ENCODE measurements at regions not wholly inside any gene's neighbourhood (a gene's known extent, or its start where the extent isn't known, plus 50 kb on each side); places are given as distances from the start of the nearest gene placed in this dataset.
A peak's percentile ranks its signal among the peaks of the same experiment; 100 is the strongest.

DNA sequence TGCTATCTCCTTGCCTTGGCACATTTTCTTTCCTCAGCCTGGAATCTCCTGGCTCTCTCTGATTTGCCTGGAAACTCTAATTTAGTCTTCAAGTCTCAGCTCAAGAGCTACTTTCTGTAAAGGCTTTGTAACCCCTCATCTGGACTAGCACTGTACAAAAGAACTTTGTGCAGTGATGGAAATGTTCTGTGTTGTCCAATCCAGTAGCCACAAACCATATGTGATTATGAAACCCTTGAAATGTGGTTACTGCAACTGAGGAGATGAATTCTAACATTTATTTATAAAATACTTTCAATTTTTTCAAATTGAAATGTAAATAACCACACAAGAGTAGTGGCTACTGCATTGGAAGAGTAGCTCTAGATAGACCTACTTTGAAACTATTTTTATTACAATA is 66.6 kb upstream of the HS3ST1 start:
- Histone ChIP-seq H3K9me3 (ENCODE audit: control insufficient read depth, low read length) (no peaks in the 10 kb centered on the region), H3K27ac (ENCODE audit: low read depth, low read length, severe bottlenecking) (no peak overlapping the region), H3K4me1 (ENCODE audit: control insufficient read depth, insufficient read depth, low read length, poor library complexity, severe bottlenecking) (peaks cover 6% of the 10 kb centered on the region), H3K4me3 (ENCODE audit: extremely low read depth, insufficient read depth, low read length, poor library complexity, severe bottlenecking) (no peak overlapping the region), H3K36me3 (ENCODE audit: control insufficient read depth, insufficient read depth, low read length) (no peaks in the 10 kb centered on the region)

DNA sequence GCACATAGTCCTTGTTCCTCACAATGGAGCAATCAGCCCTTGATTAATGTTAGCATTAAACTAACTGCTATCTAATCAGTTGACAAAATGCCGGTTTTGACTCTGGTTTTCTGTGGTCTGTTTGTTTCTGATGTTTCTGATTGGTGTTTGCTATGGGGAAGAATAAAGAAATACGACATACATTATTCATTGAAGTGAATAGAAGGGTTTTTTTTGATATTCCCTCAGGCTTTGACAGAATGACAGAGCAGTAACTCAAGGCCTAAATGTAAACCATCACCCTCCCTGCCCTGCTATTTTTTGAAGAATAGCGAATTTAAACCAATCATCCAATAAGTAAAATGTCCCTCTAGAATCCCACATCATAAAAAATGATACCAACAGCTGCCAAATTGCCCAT is 65.5 kb upstream of the HS3ST1 start:
- H3K4me3 ChIP-seq (ENCODE audit: extremely low read depth, insufficient read depth, low read length, poor library complexity, severe bottlenecking) = no peak overlapping the region
- WGBS, 2 experiments (ENCODE audit: insufficient coverage in 2 of 2) = 67% methylated on average over 1 of the region's 3 CpGs; no CpG with 5 or more reads in 1 of the 2 experiments
- H3K9me3 ChIP-seq (ENCODE audit: control insufficient read depth, low read length) = no peaks in the 10 kb centered on the region
- H3K27ac ChIP-seq (ENCODE audit: low read depth, low read length, severe bottlenecking) = no peak overlapping the region
- H3K4me1 ChIP-seq (ENCODE audit: control insufficient read depth, insufficient read depth, low read length, poor library complexity, severe bottlenecking) = peaks cover 6% of the 10 kb centered on the region
- H3K36me3 ChIP-seq (ENCODE audit: control insufficient read depth, insufficient read depth, low read length) = no peaks in the 10 kb centered on the region

DNA sequence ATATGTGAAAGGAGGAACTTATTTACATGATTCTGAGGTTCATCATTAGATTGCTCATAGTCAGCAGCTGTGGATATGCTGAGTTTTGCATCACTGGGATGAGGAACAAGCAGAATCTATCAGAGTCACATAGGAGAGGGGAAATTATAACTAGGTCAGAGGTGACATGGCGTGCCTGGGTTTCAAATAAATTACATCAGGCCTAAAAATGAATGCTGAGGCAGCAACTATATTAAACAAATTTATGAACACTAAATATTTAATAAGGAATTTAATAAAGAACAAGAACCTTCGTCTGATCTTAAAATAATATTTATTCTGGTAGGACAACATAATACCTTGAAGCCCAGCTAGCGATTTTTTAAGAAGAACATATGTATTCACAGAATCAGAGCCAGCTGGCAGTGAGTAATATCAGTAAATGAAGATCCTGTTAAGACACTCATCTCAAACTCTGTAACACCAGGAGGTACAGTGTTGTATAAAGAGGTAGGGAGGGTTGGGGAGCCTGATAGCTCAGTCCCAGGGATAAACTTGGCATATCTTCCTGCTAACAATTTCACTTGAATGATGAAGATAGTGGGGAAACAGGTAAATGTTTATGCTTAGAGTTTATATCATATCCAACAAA is 60.9 kb upstream of the HS3ST1 start:
- H3K27ac ChIP-seq (ENCODE audit: low read depth, low read length, severe bottlenecking) = no peak overlapping the region
- no peaks in the 10 kb centered on the region for H3K4me1 ChIP-seq (ENCODE audit: control insufficient read depth, insufficient read depth, low read length, poor library complexity, severe bottlenecking)
- no peaks in the 10 kb centered on the region for H3K9me3 ChIP-seq (ENCODE audit: control insufficient read depth, low read length)
- no peak overlapping the region for H3K4me3 ChIP-seq (ENCODE audit: extremely low read depth, insufficient read depth, low read length, poor library complexity, severe bottlenecking)
- WGBS, 2 experiments (ENCODE audit: insufficient coverage in 2 of 2) = no CpG with 5 or more reads among the region's 3 CpGs
- H3K36me3 ChIP-seq (ENCODE audit: control insufficient read depth, insufficient read depth, low read length) = no peaks in the 10 kb centered on the region

DNA sequence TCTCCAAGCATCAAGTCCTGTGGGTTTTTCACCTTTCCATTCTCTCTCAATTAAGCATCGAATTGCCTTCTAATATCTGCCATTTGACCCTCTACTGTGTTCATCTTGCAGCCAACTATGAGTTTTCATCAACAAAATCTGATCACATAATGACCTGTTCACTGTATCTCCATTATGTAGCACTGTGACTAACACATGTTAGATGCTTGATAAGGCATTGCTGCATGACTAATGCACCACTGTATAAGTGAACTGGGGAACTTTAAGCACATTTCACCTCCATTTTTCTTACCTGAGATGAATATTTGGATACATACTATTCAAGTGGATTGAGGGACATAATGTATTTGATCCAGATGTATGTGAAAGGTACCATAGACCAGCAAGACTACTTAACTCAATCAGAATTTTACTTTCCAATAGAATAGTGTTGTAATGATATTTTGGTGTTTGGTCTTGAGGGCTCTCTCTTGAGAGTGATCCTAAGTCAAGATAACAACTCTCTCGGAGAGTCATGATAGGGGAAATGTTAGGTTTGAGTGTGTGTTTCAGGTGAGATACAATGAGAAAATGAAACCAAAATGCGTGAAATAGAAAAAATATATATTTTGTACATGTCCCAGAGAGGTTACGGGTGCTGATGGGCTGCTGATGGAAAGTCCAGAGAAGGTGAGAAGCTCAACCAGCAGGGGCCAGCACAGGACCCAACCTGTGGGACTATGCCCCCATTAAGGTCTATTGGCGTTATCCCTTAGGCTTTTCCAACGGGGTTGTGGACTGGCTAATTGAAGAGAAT is 60.2 kb upstream of the HS3ST1 start:
- no peaks in the 10 kb centered on the region for H3K36me3 ChIP-seq (ENCODE audit: control insufficient read depth, insufficient read depth, low read length)

DNA sequence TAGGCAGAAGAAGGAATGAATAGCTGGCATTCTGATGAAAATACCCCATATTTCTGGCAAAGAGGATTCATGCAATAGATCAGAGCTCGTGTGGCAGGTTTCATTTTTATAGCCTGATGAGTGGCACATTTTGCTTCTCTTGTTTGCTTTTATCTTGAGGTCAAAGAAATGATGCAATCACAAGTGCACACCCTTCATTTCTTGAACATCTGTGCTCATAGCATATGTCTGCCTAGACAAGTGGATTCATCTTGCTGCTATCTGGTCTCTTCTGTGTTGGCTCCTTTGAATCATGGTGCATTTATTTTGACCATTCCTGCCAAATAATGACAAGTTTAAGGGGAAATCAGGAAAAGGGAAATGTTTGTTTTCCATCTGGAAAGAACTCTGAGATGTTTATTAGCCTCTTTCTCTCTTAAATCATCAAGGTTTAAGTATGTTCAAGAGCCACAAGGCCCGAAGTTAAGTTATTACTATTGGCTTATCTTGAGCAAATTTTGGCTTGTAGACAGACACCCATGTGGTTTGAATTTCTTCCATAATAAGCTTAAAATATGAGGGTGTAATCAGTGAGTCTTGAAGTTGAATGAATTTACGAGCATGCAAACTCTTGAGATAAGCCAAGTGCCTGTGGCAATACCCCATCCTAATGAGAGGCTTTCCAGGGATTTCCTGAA is 59.3 kb upstream of the HS3ST1 start:
- no peak overlapping the region for H3K27ac ChIP-seq (ENCODE audit: low read depth, low read length, severe bottlenecking)
- no peak overlapping the region for H3K4me3 ChIP-seq (ENCODE audit: extremely low read depth, insufficient read depth, low read length, poor library complexity, severe bottlenecking)
- no peaks in the 10 kb centered on the region for H3K4me1 ChIP-seq (ENCODE audit: control insufficient read depth, insufficient read depth, low read length, poor library complexity, severe bottlenecking)
- no peaks in the 10 kb centered on the region for H3K36me3 ChIP-seq (ENCODE audit: control insufficient read depth, insufficient read depth, low read length)
- no peaks in the 10 kb centered on the region for H3K9me3 ChIP-seq (ENCODE audit: control insufficient read depth, low read length)
- WGBS, 2 experiments (ENCODE audit: insufficient coverage in 2 of 2) = 85 to 86% methylated on average over 1 to 2 of the region's 3 CpGs

More for the DNA sequence above, 60.2 kb upstream of the HS3ST1 start:
- H3K27ac ChIP-seq (ENCODE audit: low read depth, low read length, severe bottlenecking) = no peak overlapping the region
- 85 to 89% methylated on average over 5 to 6 of the region's 6 CpGs for WGBS, 2 experiments (ENCODE audit: insufficient coverage in 2 of 2)
- no peak overlapping the region for H3K4me3 ChIP-seq (ENCODE audit: extremely low read depth, insufficient read depth, low read length, poor library complexity, severe bottlenecking)
- H3K9me3 ChIP-seq (ENCODE audit: control insufficient read depth, low read length) = no peaks in the 10 kb centered on the region
- no peaks in the 10 kb centered on the region for H3K4me1 ChIP-seq (ENCODE audit: control insufficient read depth, insufficient read depth, low read length, poor library complexity, severe bottlenecking)

DNA sequence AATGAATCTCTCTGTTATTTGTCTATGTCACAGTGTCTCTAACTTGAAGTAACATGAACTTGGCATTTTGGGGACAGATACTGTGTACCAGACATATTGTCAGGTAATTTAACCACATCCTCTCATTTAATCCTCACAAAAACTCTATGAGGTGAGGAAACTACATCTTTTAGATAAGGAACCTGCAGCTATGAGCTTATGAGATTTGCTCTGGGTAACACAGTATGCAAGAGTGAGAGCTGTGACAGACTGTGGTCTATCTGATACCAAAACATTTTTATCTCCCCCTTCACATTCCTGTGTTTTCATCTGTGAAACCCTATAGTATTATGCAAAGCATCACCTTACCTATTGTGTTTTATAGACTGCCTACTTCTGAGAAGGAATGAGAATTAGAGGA is 58.4 kb upstream of the HS3ST1 start:
- Histone ChIP-seq H3K9me3 (ENCODE audit: control insufficient read depth, low read length) (no peaks in the 10 kb centered on the region), H3K4me3 (ENCODE audit: extremely low read depth, insufficient read depth, low read length, poor library complexity, severe bottlenecking) (no peak overlapping the region), H3K4me1 (ENCODE audit: control insufficient read depth, insufficient read depth, low read length, poor library complexity, severe bottlenecking) (no peaks in the 10 kb centered on the region), H3K36me3 (ENCODE audit: control insufficient read depth, insufficient read depth, low read length) (no peaks in the 10 kb centered on the region), H3K27ac (ENCODE audit: low read depth, low read length, severe bottlenecking) (no peak overlapping the region)

DNA sequence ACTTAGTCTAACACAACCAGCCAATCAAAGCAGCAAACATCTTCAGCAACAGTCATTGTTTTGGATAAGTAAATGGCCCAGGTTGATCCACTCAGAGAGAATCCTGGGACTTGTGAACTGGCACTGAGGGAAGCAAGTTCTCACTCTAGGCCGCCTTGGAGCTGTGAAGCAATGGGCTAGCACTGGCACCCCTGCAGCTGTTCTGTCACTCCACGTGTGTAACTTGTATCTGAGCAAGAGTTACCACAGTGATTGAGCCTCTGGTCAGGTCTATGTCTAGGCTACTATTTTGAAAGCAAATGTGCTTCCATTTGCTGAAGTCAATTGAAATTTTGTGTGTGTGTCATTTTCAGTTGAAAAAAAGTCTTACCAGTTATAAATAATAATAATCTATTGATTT is 57.2 kb upstream of the HS3ST1 start:
- no peaks in the 10 kb centered on the region for H3K36me3 ChIP-seq (ENCODE audit: control insufficient read depth, insufficient read depth, low read length)
- WGBS, 2 experiments (ENCODE audit: insufficient coverage in 2 of 2) = 83 to 88% methylated on average over 2 of the region's 2 CpGs

DNA sequence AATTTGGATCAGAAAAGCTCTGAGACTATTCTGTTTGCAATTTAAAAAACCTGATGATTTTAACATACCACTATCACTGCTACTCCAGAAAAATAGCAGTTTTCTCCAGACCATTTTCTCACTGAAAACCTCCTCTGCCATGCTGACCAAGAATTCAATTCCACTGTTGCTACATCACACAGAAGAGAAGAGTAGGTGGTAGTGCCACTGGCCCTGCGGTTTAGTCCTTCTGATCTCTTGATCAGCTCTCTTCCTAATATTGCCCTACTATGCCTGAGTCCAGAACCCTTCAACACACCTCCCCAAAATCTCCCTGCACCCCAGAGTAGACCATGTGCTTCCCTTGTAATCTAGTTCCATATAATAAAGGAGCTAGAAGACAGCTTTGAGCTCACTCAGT is 55.8 kb upstream of the HS3ST1 start:
- H3K36me3 ChIP-seq (ENCODE audit: control insufficient read depth, insufficient read depth, low read length) = no peaks in the 10 kb centered on the region
- peaks cover 4% of the 10 kb centered on the region for H3K9me3 ChIP-seq (ENCODE audit: control insufficient read depth, low read length)
- no peak overlapping the region for H3K4me3 ChIP-seq (ENCODE audit: extremely low read depth, insufficient read depth, low read length, poor library complexity, severe bottlenecking)
- H3K4me1 ChIP-seq (ENCODE audit: control insufficient read depth, insufficient read depth, low read length, poor library complexity, severe bottlenecking) = peaks cover 11% of the 10 kb centered on the region
- H3K27ac ChIP-seq (ENCODE audit: low read depth, low read length, severe bottlenecking) = no peak overlapping the region
- no CpG with 5 or more reads among the region's 1 CpG for WGBS, 2 experiments (ENCODE audit: insufficient coverage in 2 of 2)

More for the DNA sequence above, 57.2 kb upstream of the HS3ST1 start:
- Histone ChIP-seq H3K4me3 (ENCODE audit: extremely low read depth, insufficient read depth, low read length, poor library complexity, severe bottlenecking) (no peak overlapping the region), H3K4me1 (ENCODE audit: control insufficient read depth, insufficient read depth, low read length, poor library complexity, severe bottlenecking) (peaks cover 8% of the 10 kb centered on the region), H3K9me3 (ENCODE audit: control insufficient read depth, low read length) (no peaks in the 10 kb centered on the region), H3K27ac (ENCODE audit: low read depth, low read length, severe bottlenecking) (no peak overlapping the region)

DNA sequence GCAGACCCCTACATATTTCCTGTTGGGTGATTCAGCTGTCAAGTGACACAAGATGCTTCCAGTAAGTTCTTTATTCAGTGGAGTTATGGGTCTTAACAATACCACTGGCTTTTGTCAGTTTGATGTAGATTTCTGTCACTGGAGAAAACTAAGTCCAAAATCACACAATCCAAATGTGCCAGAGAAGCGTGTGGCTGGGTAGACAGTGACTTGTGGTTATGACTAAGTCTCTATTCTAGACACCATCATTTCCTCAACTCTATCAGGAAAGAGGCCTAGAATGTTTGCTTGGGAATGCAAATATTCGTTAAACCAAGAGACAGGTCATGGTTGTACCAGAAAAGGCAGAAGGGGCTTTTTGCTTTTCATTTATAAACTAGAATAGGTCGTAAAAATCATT is 54.4 kb upstream of the HS3ST1 start:
- Histone ChIP-seq H3K27ac (ENCODE audit: low read depth, low read length, severe bottlenecking) (no peak overlapping the region), H3K4me1 (ENCODE audit: control insufficient read depth, insufficient read depth, low read length, poor library complexity, severe bottlenecking) (peaks cover 11% of the 10 kb centered on the region)
- no CpG with 5 or more reads among the region's 3 CpGs for WGBS, 2 experiments (ENCODE audit: insufficient coverage in 2 of 2)

DNA sequence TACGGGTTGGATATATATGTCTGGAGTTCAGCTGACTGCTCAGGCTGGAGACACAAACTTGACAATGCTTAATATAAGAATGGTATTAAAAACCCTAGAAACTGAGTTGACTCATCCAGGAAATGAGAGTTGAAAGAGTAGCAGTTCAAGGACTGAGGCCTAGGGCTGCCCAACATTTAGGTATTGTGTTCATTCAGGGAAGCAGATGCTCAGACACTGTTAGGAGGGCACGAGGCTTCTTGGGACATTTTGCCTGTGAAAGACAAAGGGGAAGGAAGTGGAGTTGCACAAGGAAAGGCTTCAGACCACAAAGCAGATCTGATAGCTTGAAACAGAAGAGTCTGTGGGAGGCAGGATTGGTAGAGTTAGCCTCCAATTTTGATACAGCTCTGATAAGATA is 52.0 kb upstream of the HS3ST1 start:
- H3K36me3 ChIP-seq (ENCODE audit: control insufficient read depth, insufficient read depth, low read length) = no peaks in the 10 kb centered on the region
- H3K27ac ChIP-seq (ENCODE audit: low read depth, low read length, severe bottlenecking) = peak overlapping the region; percentile 59
- peaks cover 11% of the 10 kb centered on the region for H3K4me1 ChIP-seq (ENCODE audit: control insufficient read depth, insufficient read depth, low read length, poor library complexity, severe bottlenecking)
- H3K4me3 ChIP-seq (ENCODE audit: extremely low read depth, insufficient read depth, low read length, poor library complexity, severe bottlenecking) = no peak overlapping the region
- 43 to 83% methylated on average over 1 of the region's 2 CpGs for WGBS, 2 experiments (ENCODE audit: insufficient coverage in 2 of 2)
- peaks cover 6% of the 10 kb centered on the region for H3K9me3 ChIP-seq (ENCODE audit: control insufficient read depth, low read length)

More for the DNA sequence above, 54.4 kb upstream of the HS3ST1 start:
- no peaks in the 10 kb centered on the region for H3K36me3 ChIP-seq (ENCODE audit: control insufficient read depth, insufficient read depth, low read length)
- H3K4me3 ChIP-seq (ENCODE audit: extremely low read depth, insufficient read depth, low read length, poor library complexity, severe bottlenecking) = no peak overlapping the region
- H3K9me3 ChIP-seq (ENCODE audit: control insufficient read depth, low read length) = peaks cover 6% of the 10 kb centered on the region
